HG03039 (cell line): ENCODE measurements at regions not wholly inside any gene's neighbourhood (a gene's known extent, or its start where the extent isn't known, plus 50 kb on each side); places are given as distances from the start of the nearest gene placed in this dataset.
"Not testable (repeated sequence)": the region's sequence is repeated elsewhere in the genome, so short reads cannot be mapped to it uniquely, and the experiment has no call there.

Source experiments
- ATAC-seq: cut with Tn5 transposase; IDR thresholded peaks from one replicate; pipeline ENCODE4 v1.9.1; 2021; ENCODE audit warnings: mild to moderate bottlenecking, moderate library complexity; ENCODE audit not compliant: unreplicated experiment

DNA sequence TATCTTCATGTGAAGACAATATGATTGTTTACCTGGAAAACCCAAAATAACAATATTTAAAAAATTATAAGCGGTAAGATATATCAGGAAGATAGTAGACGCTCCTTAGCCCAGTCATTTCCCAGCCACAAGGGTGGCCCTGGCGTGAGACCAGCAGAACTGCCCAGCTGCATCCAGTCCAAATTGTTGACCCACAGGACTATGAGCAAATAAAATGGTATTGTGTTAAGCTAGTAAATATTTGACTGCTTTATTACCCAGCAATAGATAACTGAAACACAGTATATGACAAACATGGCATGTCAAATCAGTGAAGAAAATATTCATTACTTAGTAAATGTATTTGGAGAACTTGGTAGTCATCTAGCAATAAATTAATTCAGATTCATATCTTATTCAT is 294.3 kb upstream of the SPAG17 start:
- no peak for ATAC-seq

DNA sequence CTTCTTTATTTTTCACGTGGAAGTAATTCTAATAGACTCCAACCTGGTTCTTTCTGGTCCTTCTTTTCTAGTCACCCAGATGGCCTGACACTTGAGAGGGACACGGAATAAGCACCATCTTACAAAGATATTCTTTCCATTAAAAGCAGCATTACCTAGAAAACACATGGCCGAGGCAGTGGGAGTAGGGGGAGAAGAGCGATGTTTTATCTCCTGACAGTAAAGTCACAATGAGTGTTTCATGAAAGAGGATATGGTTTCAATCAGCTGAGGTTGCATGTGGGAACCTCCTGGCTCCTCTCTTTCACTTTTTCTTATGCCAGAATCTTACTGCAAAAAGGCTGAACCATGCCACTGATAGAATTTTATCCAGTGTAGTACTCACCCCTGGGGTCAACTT is 288.8 kb upstream of the SPAG17 start:
- no peak for ATAC-seq

DNA sequence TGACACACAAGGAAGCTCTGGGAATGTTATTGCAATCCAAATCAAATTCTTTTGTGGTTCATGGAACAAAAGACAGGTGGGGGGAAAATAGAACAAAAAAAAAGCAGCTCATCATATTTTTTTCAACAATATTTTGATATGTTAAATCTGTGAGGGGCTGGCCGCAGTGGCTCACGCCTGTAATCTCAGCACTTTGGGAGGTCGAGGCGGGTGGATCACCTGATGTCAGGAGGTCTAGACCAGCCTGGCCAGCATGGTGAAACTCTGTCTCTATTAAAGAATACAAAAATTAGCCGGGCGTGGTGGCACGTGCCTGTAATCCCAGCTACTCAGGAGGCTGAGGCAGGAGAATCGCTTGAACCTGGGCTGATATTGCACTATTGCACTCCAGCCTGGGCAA is 279.4 kb upstream of the SPAG17 start:
- not testable (repeated sequence) for ATAC-seq

DNA sequence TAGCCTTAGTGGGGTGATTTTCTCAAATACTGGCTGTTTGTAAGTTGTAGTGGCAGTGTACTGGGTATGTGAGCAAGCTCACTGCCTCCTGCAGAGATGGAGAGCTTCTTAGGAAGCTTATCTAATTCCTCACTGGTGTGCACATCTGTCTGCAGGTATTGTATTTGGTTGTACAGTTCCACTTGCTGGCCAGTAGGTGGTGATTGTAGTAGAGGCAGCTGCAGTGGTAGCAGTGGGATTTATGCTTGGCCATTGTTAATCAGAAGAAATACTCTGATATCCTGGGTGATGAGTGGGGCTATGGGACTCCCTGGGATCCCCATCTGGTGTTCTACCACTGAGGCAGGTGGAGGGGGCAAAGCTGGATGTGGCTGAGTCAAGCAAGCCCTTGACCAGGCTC is 276.1 kb upstream of the SPAG17 start:
- no peak for ATAC-seq

DNA sequence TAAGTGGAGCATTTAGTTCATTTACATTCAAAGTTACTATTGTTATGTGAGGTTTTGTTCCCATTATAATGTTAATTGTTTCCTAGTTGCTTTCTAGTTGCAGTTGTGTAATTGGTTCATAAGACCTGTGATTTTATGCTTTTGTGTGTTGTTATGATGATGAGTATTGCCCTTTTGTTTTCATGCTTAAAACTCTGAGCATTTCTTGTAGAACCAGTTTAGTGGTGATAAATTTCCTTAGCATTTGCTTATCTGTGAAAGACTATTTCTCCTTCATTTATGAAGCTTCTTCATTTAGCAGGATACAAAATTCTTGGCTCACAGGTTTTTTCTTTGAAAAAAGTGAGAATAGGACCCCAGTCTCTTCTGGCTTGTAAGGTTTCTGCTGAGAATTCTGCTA is 274.8 kb upstream of the SPAG17 start:
- no peak for ATAC-seq

DNA sequence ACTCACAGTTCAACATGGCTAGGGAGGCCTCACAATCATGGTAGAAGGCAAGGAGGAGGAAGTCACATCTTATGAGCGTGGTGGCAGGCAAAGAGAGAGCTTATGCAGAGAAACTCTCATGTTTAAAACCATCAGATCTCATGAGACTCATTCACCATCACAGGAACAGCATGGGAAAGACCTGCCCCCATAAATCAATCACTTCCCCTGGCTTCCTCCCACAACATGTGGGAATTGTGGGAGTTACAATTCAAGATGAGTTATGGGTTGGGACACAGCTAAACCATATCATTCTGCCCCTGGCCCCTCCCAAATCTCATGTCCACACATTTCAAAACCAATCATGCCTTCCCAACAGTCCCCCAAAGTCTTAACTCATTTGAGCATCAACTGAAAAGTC is 268.8 kb upstream of the SPAG17 start:
- not testable (repeated sequence) for ATAC-seq

DNA sequence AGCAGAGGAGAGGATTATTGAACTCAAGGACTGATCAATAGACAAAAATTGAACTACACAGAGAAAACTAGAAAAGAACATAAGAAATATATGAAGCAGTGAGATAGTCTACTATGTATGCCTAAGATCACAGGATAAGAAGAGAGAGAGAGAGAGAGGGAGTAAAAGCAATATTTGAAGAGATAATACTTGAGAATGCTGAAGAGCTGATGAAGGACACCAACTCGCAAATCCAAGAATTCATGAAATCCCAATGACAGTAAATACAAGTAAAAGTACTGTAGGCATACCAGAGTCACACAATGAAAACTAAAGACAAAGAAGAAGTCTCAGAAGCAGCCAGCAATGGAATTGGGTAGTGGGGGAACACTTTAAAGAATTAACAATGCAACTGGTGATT is 260.1 kb upstream of the SPAG17 start:
- no peak for ATAC-seq

DNA sequence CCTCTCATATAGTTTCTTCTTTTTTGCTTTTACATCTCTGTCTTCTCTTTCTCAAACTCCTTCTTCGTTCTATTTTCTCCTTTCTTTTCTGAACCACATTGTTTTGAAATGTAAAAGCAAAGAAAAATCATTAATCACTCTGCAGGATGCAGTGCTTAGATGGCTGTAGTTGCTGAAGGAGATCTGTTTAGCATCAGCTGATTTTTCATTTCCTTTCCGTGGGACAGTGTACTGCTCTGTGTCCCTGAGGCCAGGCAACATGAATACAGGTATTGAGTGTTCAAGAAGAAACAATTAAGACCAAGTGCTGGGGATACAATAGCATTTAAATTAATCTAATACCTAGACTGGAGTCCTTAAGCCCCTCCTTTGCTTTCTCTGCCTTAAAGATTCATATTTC is 257.2 kb upstream of the SPAG17 start:
- ATAC-seq: no peak

DNA sequence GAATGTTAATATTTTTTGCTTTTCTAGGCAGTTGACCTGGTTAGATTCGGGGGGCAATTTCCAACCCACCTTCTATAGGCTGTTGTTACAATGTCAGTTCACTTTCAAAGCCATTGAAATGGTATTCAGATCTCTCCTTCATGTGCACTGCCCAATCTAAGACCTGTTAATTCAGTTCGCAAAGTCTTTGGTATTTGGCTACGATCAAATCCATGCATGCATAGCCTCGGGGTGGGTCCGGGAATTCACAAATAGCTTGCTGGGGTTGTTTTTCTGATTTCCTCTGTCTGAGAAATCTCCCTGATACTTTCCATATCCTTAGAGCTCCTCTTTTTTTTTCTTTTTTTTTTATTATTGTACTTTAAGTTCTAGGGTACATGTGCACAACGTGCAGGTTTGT is 252.6 kb upstream of the SPAG17 start:
- no peak for ATAC-seq

DNA sequence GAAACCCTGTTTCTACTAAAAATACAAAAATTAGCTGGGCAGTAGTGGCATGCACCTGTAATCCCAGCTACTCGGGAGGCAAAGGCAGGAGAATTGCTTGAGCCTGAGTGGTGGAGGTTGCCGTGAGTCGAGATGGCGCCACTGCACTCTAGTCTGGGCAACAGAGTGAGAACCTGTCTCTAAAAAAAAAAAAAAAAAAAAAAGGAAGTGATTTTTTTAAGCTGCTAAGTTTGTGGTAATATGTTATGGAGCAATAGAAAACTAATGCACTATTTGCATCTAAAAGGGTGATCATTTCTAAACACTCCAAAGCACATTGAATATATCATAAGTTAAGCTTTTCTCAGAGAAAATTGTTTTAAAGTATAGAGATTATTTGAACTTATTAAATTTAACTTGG is 244.8 kb upstream of the SPAG17 start:
- no peak for ATAC-seq

DNA sequence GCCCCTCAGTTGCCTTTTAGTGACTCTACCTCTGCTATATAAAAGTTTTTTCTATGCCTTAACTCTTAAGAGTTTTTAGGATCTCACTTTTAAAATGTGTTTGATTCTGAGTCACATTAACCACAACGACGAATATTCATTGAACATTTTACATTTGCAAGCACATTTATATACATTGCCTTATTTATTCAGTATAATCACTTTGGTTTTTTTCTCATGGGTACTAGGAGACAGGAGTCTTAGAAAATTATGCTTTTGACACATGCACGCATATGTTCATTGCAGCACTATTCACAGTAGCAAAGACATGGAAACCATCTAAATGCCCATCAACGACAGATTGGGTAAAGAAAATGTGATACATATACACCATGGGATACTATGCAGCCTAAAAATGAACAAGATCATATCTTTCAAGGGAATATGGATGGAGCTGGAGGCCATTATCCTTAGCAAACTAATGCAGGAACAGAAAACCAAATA is 236.9 kb upstream of the SPAG17 start:
- no peak for ATAC-seq

DNA sequence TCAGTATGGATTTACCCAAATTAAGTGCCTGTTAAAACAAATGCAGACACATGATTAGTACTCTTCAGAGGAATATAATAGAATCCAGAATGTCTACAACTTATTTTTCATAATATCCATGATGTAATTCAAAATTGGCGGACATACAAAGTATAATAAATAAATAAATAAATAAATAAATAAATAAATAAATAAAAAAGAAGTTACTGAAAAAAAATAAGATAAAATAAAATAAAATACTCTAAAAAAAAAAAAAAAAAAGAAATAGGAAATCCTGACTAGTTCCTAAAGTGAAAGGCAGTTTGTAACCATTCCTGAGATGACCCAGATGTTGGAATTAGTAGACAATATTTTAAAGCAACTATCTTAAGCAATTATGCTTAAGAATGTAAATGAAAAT is 219.0 kb upstream of the SPAG17 start:
- ATAC-seq: no peak

DNA sequence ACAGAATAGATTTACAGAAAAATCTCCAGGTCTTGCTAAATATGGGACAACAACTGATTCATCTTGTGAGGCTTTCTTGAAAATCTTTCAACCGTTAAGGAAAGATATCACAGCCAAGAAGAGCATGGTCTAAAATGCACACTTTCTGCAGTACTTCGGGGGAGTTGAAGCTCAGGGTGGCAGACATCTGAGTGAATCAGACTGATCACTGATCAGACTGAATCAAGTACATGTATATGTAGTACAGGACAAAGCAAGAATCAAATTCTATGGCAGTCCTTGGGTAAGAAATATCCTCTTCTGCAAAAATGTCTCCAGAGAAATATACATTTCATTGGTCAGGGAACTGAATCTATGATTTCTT is 212.4 kb upstream of the SPAG17 start:
- no peak for ATAC-seq

DNA sequence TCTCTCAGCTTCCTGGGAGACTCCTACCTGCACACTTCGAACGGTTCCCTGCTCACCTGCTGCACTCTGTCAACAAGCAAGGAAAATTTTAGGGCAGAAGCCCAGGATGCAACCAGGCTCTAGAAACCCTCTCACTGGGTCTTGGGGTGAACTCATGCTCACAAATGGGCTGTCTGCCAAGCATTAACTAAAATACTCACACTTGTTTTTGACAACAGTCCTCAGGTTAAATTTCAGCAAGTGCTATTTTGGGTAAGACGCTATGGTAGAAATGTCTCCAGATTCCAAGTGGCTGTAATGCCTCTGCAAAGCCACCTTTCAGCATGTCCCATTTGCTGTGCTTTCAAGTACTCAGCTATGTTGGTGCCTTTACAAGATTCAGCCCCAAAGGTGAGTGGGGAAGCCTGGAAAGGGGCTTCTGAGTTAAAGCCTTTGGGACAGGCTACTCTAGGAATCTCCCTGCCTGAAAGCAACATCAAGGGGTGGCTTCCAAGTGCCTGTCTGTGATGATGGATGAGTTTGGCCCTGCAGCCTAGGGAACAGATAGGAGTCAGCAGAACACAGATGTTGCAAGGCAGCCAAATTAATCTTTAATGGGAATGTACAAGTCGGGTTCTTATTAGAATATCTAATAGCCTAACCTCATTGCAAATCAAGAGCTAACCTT is 211.9 kb upstream of the SPAG17 start:
- no peak for ATAC-seq

DNA sequence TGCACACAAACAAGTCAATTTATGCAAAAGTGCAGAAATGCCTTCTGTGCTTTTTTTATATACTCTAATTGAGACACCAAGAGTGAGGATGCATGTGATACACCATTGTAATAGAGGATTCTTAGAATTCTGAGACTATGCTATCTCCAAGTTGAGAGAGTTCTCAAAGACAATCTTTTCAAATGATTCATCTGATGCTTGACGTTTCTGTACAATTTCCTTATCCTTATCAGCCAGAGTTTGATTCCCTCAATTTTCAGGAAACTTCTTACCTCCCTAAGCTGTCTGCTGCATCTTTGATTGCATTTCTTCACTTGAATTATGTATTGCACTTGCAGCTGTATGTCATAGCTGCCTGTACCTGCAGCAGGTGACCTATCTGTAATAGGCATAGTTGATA is 211.3 kb upstream of the SPAG17 start:
- ATAC-seq: no peak

DNA sequence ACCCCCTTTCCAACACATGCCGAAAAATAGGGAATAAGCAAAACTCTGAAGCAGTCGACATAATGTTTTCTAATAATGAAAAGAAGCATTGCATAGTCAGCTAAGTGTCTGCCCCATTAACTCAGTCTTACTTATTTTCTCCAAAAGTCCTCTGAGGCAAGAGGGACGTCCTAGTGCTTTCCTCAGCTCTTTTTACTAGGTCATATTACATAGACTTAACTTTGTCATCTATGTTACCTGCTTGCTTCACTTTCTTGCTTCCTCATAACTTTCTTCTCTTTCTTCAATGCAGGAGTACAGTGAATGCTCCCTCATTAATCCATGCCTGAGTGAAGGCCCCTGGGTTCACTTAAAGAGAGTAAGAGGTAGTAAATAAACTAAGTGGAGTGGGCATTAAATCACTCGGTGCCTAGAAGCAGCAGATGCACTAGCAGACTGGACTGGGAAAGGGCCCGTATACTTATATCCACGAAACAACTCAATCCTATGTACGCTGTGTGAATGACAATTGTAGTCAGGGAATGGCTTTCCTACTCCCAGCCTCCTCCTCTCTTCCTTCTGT is 210.5 kb upstream of the SPAG17 start:
- ATAC-seq: no peak

DNA sequence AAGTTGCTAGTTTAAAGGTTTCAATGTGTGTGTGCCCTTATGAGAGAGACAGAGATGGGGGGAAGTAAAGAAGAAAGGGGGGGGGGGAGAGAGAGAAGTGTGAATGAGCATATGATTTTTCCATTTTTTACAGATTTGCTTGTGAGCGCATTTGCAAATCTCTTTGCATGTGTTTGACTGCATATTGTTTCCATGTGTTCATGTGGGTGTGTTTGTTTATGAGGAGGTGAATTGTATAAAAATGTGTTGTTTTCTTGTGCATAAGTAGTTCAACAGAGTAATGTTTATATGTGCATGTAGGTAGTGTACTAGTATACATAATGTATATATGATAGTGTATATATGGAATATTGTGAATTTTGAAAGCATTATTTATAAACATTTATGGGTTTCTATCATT is 205.9 kb upstream of the SPAG17 start:
- no peak for ATAC-seq

DNA sequence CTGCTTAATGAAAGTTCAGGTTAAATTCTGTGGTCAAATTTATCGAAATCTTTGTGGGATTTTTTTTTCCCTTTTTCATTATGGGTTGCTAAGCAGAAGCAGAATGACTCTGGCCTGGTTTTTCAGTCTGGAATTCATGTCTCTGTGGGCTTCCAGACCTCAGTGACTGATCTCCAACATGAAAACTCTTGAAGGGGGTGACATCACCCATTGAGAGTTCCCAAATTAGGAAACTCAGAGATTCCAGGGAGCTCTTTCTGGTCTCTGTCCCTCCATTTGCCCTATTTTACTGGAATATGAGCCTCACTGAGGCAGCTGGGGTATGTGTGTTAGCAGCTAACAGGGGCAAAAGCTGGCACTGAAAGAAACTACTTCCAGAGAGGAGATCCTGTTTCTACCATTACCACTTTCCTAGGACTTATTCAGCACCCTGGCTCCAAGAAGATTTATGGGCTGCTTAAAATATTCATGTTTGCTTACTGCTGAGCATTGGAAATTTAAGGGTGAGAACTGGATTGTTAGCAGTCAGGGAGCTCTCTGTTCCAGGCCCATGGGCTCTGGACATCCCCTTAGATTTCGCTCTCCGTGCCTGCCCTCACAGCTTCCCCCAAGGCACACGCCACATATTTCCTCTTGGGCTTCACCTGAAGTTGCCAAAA is 203.4 kb upstream of the SPAG17 start:
- ATAC-seq: no peak

DNA sequence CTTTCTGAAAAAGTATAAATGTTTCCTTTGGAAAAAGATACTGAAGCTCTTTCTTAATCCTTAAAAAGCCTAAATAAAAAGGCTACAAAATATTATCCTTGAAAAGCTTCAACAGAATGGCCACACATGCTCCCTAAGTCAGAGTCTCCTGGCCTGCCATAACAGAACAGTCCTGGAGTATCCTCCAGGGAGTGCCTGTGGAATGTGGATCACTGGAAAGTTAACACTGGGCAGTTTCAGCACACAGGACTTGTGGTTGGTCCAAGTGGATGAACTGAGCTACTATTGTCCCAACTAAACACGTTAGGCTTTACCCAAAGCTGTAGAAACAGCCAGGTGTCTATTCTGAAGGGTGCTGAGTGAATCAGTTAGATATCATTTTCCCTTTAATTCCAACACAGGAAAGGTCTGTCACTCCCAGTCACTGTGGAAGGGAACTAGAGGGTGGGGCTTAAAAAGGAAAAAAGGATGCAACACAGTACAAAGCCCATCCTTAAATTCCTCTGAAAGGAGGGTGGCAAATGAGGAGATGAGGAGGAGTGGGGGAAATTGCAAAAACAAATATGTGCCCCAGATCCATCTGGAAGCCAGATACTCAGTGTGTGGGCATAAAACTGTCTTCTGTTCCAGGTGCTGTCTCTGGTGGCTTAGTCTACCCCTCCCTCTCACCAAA is 196.3 kb upstream of the SPAG17 start:
- ATAC-seq: no peak

DNA sequence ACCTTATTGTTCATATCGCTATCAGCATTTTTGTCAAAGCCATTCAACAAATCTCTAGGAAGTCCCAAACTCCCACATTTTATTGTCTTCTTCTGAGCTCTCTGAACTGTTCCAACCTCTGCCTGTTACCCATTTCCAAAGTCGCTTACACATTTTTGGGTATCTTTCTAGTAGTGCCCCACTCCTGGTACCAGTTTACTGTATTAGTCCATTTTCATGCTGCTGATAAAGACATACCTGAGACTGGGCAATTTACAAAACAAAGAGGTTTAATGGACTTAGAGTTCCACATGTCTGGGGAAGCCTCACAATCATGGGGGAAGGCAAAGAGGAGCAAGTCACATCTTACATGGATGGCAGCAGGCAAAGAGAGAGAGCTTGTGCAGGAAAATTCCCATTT is 192.2 kb upstream of the SPAG17 start:
- not testable (repeated sequence) for ATAC-seq

DNA sequence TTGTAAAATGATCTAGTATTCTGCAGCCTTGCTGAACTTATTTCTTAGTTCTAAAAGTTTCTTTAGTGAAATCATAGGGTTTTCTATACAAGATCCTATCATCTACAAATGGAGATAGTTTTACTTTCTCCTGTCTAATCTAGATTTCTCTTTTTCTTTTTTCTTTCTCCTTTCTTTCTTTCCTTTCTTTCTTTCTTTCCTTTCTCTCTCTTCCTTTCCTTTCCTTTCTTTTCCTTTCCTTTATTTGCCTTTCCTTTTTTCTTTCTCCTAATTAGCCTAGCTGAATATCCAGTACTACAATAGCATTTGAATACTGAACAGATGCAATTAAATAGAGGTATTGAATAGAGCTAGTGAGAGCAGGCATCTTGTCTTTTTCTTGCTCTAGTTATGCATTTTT is 186.6 kb upstream of the SPAG17 start:
- no peak for ATAC-seq

DNA sequence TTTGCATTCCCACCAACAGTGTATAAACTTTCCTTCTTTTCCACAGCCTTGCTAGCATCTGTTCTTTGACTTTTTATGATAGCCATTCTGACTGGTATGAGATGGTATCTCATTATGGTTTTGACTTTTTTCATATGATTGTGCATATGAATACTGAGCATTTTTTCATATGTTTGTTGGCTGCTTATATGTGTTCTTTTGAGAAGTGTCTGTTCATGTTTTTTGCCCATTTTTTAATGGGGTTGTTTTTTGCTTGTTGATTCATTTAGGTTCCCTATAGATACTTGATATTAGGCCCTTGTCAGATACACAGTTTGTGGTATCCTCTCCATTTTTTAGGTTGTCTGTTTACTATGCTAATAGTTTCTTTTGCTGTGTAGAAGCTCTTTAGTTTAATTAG is 185.8 kb upstream of the SPAG17 start:
- ATAC-seq: no peak
